ENCODE measurements at regions not wholly inside any gene's neighbourhood (a gene's known extent, or its start where the extent isn't known, plus 50 kb on each side); places are given as distances from the start of the nearest gene placed in this dataset.
"Not testable (repeated sequence)": the region's sequence is repeated elsewhere in the genome, so short reads cannot be mapped to it uniquely, and the experiment has no call there.

GRCh38 chr9:41075671-41076070, 52.8 kb downstream of the FOXD4L6 start:
- not testable (repeated sequence) for H3K36me3 ChIP-seq (ENCODE audit: control insufficient read depth in 2 of 2, insufficient read depth in 2 of 2, low read length in 2 of 2); H3K9me3 ChIP-seq (ENCODE audit: control insufficient read depth in 2 of 2, low read length in 2 of 2); H3K9ac ChIP-seq (ENCODE audit: low read length in 2 of 2); H3K4me3 ChIP-seq (ENCODE audit: low read length in 2 of 2); H3K27me3 ChIP-seq (ENCODE audit: control insufficient read depth in 1 of 2, insufficient read depth in 2 of 2, low read length in 2 of 2); H3K4me1 ChIP-seq (ENCODE audit: control insufficient read depth, insufficient read depth, low read length); H3K27ac ChIP-seq (ENCODE audit: low read length)

GRCh38 chr9:41074356-41074942, 54.0 kb downstream of the FOXD4L6 start:
- H3K9me3 ChIP-seq (ENCODE audit: control insufficient read depth in 2 of 2, low read length in 2 of 2); H3K4me1 ChIP-seq (ENCODE audit: control insufficient read depth, insufficient read depth, low read length); H3K27ac ChIP-seq (ENCODE audit: low read length); H3K27me3 ChIP-seq (ENCODE audit: control insufficient read depth in 1 of 2, insufficient read depth in 2 of 2, low read length in 2 of 2); H3K36me3 ChIP-seq (ENCODE audit: control insufficient read depth in 2 of 2, insufficient read depth in 2 of 2, low read length in 2 of 2): not testable (repeated sequence)
- H3K4me3 ChIP-seq (ENCODE audit: low read length in 2 of 2) = peak overlapping the region; percentile 53 to 70
- H3K9ac ChIP-seq (ENCODE audit: low read length in 2 of 2) = peak overlapping the region in 1 of 2 donors; percentile 38

GRCh38 chr9:41073471-41074243, 54.8 kb downstream of the FOXD4L6 start:
- H3K9ac ChIP-seq (ENCODE audit: low read length in 2 of 2); H3K36me3 ChIP-seq (ENCODE audit: control insufficient read depth in 2 of 2, insufficient read depth in 2 of 2, low read length in 2 of 2); H3K27me3 ChIP-seq (ENCODE audit: control insufficient read depth in 1 of 2, insufficient read depth in 2 of 2, low read length in 2 of 2); H3K27ac ChIP-seq (ENCODE audit: low read length); H3K9me3 ChIP-seq (ENCODE audit: control insufficient read depth in 2 of 2, low read length in 2 of 2); H3K4me1 ChIP-seq (ENCODE audit: control insufficient read depth, insufficient read depth, low read length): not testable (repeated sequence)
- peak overlapping the region; percentile 53 to 70 for H3K4me3 ChIP-seq (ENCODE audit: low read length in 2 of 2)

- H3K36me3 ChIP-seq (ENCODE audit: control insufficient read depth in 2 of 2, insufficient read depth in 2 of 2, low read length in 2 of 2); H3K9ac ChIP-seq (ENCODE audit: low read length in 2 of 2); H3K4me1 ChIP-seq (ENCODE audit: control insufficient read depth, insufficient read depth, low read length); H3K9me3 ChIP-seq (ENCODE audit: control insufficient read depth in 2 of 2, low read length in 2 of 2); H3K4me3 ChIP-seq (ENCODE audit: low read length in 2 of 2); H3K27ac ChIP-seq (ENCODE audit: low read length); H3K27me3 ChIP-seq (ENCODE audit: control insufficient read depth in 1 of 2, insufficient read depth in 2 of 2, low read length in 2 of 2): not testable (repeated sequence)
Measured at GRCh38 chr9:41064125-41064795, 64.2 kb downstream of the FOXD4L6 start.

GRCh38 chr9:41063243-41063642, 65.2 kb downstream of the FOXD4L6 start:
- not testable (repeated sequence) for H3K4me3 ChIP-seq (ENCODE audit: low read length in 2 of 2); H3K4me1 ChIP-seq (ENCODE audit: control insufficient read depth, insufficient read depth, low read length); H3K9me3 ChIP-seq (ENCODE audit: control insufficient read depth in 2 of 2, low read length in 2 of 2); H3K36me3 ChIP-seq (ENCODE audit: control insufficient read depth in 2 of 2, insufficient read depth in 2 of 2, low read length in 2 of 2); H3K27me3 ChIP-seq (ENCODE audit: control insufficient read depth in 1 of 2, insufficient read depth in 2 of 2, low read length in 2 of 2); H3K27ac ChIP-seq (ENCODE audit: low read length); H3K9ac ChIP-seq (ENCODE audit: low read length in 2 of 2)

- H3K4me1 ChIP-seq (ENCODE audit: control insufficient read depth, insufficient read depth, low read length); H3K9me3 ChIP-seq (ENCODE audit: control insufficient read depth in 2 of 2, low read length in 2 of 2); H3K4me3 ChIP-seq (ENCODE audit: low read length in 2 of 2); H3K36me3 ChIP-seq (ENCODE audit: control insufficient read depth in 2 of 2, insufficient read depth in 2 of 2, low read length in 2 of 2); H3K27me3 ChIP-seq (ENCODE audit: control insufficient read depth in 1 of 2, insufficient read depth in 2 of 2, low read length in 2 of 2); H3K27ac ChIP-seq (ENCODE audit: low read length); H3K9ac ChIP-seq (ENCODE audit: low read length in 2 of 2): not testable (repeated sequence)
Measured at GRCh38 chr9:41059603-41060002, 68.9 kb downstream of the FOXD4L6 start.

GRCh38 chr9:41053666-41054363, 74.7 kb downstream of the FOXD4L6 start:
- not testable (repeated sequence) for H3K36me3 ChIP-seq (ENCODE audit: control insufficient read depth in 2 of 2, insufficient read depth in 2 of 2, low read length in 2 of 2); H3K27ac ChIP-seq (ENCODE audit: low read length); H3K9ac ChIP-seq (ENCODE audit: low read length in 2 of 2); H3K27me3 ChIP-seq (ENCODE audit: control insufficient read depth in 1 of 2, insufficient read depth in 2 of 2, low read length in 2 of 2); H3K9me3 ChIP-seq (ENCODE audit: control insufficient read depth in 2 of 2, low read length in 2 of 2); H3K4me3 ChIP-seq (ENCODE audit: low read length in 2 of 2); H3K4me1 ChIP-seq (ENCODE audit: control insufficient read depth, insufficient read depth, low read length)

- not testable (repeated sequence) for H3K36me3 ChIP-seq (ENCODE audit: control insufficient read depth in 2 of 2, insufficient read depth in 2 of 2, low read length in 2 of 2); H3K9ac ChIP-seq (ENCODE audit: low read length in 2 of 2); H3K27ac ChIP-seq (ENCODE audit: low read length); H3K4me3 ChIP-seq (ENCODE audit: low read length in 2 of 2); H3K4me1 ChIP-seq (ENCODE audit: control insufficient read depth, insufficient read depth, low read length); H3K27me3 ChIP-seq (ENCODE audit: control insufficient read depth in 1 of 2, insufficient read depth in 2 of 2, low read length in 2 of 2); H3K9me3 ChIP-seq (ENCODE audit: control insufficient read depth in 2 of 2, low read length in 2 of 2)
Measured at GRCh38 chr9:41048672-41049071, 79.8 kb downstream of the FOXD4L6 start.

- not testable (repeated sequence) for H3K27me3 ChIP-seq (ENCODE audit: control insufficient read depth in 1 of 2, insufficient read depth in 2 of 2, low read length in 2 of 2); H3K4me3 ChIP-seq (ENCODE audit: low read length in 2 of 2); H3K9ac ChIP-seq (ENCODE audit: low read length in 2 of 2)
Measured at GRCh38 chr9:41047792-41048191, 80.7 kb downstream of the FOXD4L6 start.

GRCh38 chr9:41044930-41045329, 83.6 kb downstream of the FOXD4L6 start:
- not testable (repeated sequence) for H3K4me3 ChIP-seq (ENCODE audit: low read length in 2 of 2); H3K36me3 ChIP-seq (ENCODE audit: control insufficient read depth in 2 of 2, insufficient read depth in 2 of 2, low read length in 2 of 2); H3K27me3 ChIP-seq (ENCODE audit: control insufficient read depth in 1 of 2, insufficient read depth in 2 of 2, low read length in 2 of 2); H3K9me3 ChIP-seq (ENCODE audit: control insufficient read depth in 2 of 2, low read length in 2 of 2); H3K27ac ChIP-seq (ENCODE audit: low read length); H3K4me1 ChIP-seq (ENCODE audit: control insufficient read depth, insufficient read depth, low read length); H3K9ac ChIP-seq (ENCODE audit: low read length in 2 of 2)

More at GRCh38 chr9:41047792-41048191, 80.7 kb downstream of the FOXD4L6 start:
- not testable (repeated sequence) for H3K27ac ChIP-seq (ENCODE audit: low read length); H3K4me1 ChIP-seq (ENCODE audit: control insufficient read depth, insufficient read depth, low read length); H3K36me3 ChIP-seq (ENCODE audit: control insufficient read depth in 2 of 2, insufficient read depth in 2 of 2, low read length in 2 of 2); H3K9me3 ChIP-seq (ENCODE audit: control insufficient read depth in 2 of 2, low read length in 2 of 2)

GRCh38 chr9:41043433-41043832, 85.0 kb downstream of the FOXD4L6 start:
- not testable (repeated sequence) for H3K27ac ChIP-seq (ENCODE audit: low read length); H3K27me3 ChIP-seq (ENCODE audit: control insufficient read depth in 1 of 2, insufficient read depth in 2 of 2, low read length in 2 of 2); H3K36me3 ChIP-seq (ENCODE audit: control insufficient read depth in 2 of 2, insufficient read depth in 2 of 2, low read length in 2 of 2); H3K4me1 ChIP-seq (ENCODE audit: control insufficient read depth, insufficient read depth, low read length); H3K4me3 ChIP-seq (ENCODE audit: low read length in 2 of 2); H3K9me3 ChIP-seq (ENCODE audit: control insufficient read depth in 2 of 2, low read length in 2 of 2); H3K9ac ChIP-seq (ENCODE audit: low read length in 2 of 2)

All from stomach smooth muscle (tissue), 2 donors.